ENCODE measurements at regions not wholly inside any gene's neighbourhood (a gene's known extent, or its start where the extent isn't known, plus 50 kb on each side); places are given as distances from the start of the nearest gene placed in this dataset.
"Not testable (repeated sequence)": the region's sequence is repeated elsewhere in the genome, so short reads cannot be mapped to it uniquely, and the experiment has no call there.

DNA sequence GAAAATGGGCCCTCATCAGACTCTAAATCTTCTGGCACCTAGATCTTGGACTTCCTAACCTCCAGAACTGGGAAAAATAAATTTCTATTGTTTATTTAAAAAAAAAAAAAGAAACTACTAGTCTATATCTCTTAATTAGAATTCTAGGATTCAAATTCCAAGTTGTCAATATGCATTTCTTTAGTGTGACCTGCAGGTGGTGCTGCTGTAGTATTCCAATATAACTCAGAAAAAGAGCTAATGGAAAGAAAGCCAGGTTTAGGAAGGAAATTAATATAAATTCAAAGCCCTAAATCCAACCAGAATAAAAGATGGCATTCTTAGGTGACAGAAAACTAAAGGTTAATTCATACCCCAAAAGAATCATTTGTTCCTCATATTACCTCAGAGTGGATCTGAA, 80.0 kb upstream of the NALF2 start:
- ATAC-seq (ENCODE audit: insufficient number of reproducible peaks, low FRiP score, low read depth) (no peak), DNase-seq (ENCODE audit: low spot score) (no peak)
- H3K9me3 ChIP-seq = no peaks in the 10 kb centered on the region
- TF ChIP-seq, protein P1, sequence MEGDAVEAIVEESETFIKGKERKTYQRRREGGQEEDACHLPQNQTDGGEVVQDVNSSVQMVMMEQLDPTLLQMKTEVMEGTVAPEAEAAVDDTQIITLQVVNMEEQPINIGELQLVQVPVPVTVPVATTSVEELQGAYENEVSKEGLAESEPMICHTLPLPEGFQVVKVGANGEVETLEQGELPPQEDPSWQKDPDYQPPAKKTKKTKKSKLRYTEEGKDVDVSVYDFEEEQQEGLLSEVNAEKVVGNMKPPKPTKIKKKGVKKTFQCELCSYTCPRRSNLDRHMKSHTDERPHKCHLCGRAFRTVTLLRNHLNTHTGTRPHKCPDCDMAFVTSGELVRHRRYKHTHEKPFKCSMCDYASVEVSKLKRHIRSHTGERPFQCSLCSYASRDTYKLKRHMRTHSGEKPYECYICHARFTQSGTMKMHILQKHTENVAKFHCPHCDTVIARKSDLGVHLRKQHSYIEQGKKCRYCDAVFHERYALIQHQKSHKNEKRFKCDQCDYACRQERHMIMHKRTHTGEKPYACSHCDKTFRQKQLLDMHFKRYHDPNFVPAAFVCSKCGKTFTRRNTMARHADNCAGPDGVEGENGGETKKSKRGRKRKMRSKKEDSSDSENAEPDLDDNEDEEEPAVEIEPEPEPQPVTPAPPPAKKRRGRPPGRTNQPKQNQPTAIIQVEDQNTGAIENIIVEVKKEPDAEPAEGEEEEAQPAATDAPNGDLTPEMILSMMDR (IDR thresholded peaks at IDR 0.05) = no peak
- H3K36me3 ChIP-seq = no peaks in the 10 kb centered on the region
- no peaks in the 10 kb centered on the region for H3K4me1 ChIP-seq (ENCODE audit: control insufficient read depth in 1 of 2, low read depth in 2 of 2)
- no peaks in the 10 kb centered on the region for H3K27me3 ChIP-seq (replicated peaks; ENCODE audit: insufficient read depth)
- no peak overlapping the region for H3K4me3 ChIP-seq
- H3K27ac ChIP-seq = no peak overlapping the region

DNA sequence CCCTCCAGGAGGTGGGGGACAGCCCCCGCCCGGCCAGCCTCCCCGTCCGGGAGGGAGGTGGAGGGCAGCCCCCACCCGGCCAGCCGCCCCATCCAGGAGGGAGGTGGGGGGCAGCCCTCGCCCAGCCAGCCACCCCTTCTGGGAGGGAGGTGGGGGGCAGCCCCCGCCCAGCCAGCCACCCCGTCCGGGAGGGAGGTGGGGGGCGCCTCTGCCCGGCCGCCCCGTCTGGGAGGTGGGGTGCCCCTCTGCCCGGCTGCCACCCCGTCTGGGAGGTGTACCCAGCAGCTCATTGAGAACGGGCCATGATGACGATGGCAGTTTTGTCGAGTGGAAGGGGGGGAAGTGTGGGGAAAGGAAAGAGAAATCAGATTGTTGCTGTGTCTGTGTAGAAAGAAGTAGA, 81.9 kb upstream of the NALF2 start:
- not testable (repeated sequence) for DNase-seq (ENCODE audit: low spot score); H3K36me3 ChIP-seq; H3K27me3 ChIP-seq (replicated peaks; ENCODE audit: insufficient read depth); H3K9me3 ChIP-seq; ATAC-seq (ENCODE audit: insufficient number of reproducible peaks, low FRiP score, low read depth); H3K4me1 ChIP-seq (ENCODE audit: control insufficient read depth in 1 of 2, low read depth in 2 of 2); H3K4me3 ChIP-seq; H3K27ac ChIP-seq

DNA sequence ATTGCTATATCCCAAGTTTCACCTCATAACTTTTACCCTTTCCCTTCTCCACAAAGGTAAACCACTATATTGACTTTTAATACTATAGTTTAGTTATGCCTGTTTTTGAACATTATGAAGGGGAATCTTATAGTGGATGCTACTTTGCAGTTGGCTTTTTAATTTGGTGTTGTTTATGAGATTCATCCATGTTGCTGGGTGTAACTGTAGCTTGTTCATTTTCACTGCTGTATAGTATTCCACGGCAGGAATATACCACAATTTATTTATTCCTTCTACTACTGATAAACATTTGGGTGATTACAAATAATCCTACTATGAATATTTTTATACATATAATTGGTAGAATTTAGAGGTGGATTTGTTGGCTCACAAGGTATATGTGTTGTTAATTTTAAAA, 88.4 kb upstream of the NALF2 start:
- Histone ChIP-seq H3K9me3 (no peaks in the 10 kb centered on the region), H3K4me3 (no peak overlapping the region), H3K27me3 (replicated peaks; ENCODE audit: insufficient read depth) (no peaks in the 10 kb centered on the region), H3K27ac (no peak overlapping the region), H3K4me1 (ENCODE audit: control insufficient read depth in 1 of 2, low read depth in 2 of 2) (no peaks in the 10 kb centered on the region), H3K36me3 (no peaks in the 10 kb centered on the region)
- TF ChIP-seq, protein P1 (IDR thresholded peaks at IDR 0.05) = no peak
- no peak for ATAC-seq (ENCODE audit: insufficient number of reproducible peaks, low FRiP score, low read depth)
- DNase-seq (ENCODE audit: low spot score) = no peak

DNA sequence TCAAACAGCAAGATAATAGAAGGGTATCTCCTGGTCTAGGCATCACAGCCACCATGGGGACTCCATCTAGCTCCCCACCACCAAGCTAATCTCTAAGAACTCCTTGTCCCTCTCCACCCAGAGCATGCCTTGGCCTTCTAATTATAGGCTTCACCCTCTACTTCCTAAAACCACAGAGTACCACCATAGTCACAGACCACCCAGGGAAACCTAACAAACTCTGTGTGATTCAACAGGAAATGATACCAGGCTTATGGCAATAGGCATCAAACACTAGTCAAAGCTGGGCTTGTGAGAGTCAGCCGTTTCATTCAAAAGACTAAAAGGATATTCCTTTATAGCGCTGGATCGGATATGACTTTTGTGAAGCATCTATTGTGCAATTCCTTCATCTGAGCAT, 91.5 kb upstream of the NALF2 start:
- DNase-seq (ENCODE audit: low spot score) (no peak), ATAC-seq (ENCODE audit: insufficient number of reproducible peaks, low FRiP score, low read depth) (no peak)
- no peaks in the 10 kb centered on the region for H3K4me1 ChIP-seq (ENCODE audit: control insufficient read depth in 1 of 2, low read depth in 2 of 2)
- H3K27ac ChIP-seq = no peak overlapping the region
- H3K9me3 ChIP-seq = no peaks in the 10 kb centered on the region
- TF ChIP-seq, protein P1 (IDR thresholded peaks at IDR 0.05) = no peak
- H3K27me3 ChIP-seq (replicated peaks; ENCODE audit: insufficient read depth) = no peaks in the 10 kb centered on the region
- H3K4me3 ChIP-seq = no peak overlapping the region
- H3K36me3 ChIP-seq = no peaks in the 10 kb centered on the region

DNA sequence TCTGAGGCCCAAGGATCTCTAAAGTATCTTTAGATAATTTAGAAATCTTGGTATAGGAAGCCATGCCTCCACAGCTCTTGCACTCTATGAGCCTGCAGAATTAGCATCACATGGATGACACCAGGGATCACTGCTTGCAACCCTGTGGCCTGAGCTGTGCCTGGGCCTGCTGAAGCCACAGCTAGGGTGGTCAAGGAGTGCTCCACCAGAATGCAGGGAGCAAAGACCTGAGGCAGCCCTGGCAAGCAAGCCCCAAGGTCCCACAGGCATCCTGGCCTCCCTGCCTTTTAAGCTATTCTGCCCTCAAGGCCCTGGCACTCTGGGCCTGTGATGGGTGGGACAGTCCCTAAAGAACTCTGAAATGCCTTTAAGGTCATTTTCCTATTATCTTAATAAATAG, 105.2 kb upstream of the NALF2 start:
- H3K9me3 ChIP-seq = no peaks in the 10 kb centered on the region
- H3K36me3 ChIP-seq = no peaks in the 10 kb centered on the region
- H3K4me1 ChIP-seq (ENCODE audit: control insufficient read depth in 1 of 2, low read depth in 2 of 2) = no peaks in the 10 kb centered on the region
- DNase-seq (ENCODE audit: low spot score) = no peak
- ATAC-seq (ENCODE audit: insufficient number of reproducible peaks, low FRiP score, low read depth) = no peak
- H3K27ac ChIP-seq = no peak overlapping the region
- no peaks in the 10 kb centered on the region for H3K27me3 ChIP-seq (replicated peaks; ENCODE audit: insufficient read depth)
- no peak overlapping the region for H3K4me3 ChIP-seq
- TF ChIP-seq, protein P1 (IDR thresholded peaks at IDR 0.05) = no peak

DNA sequence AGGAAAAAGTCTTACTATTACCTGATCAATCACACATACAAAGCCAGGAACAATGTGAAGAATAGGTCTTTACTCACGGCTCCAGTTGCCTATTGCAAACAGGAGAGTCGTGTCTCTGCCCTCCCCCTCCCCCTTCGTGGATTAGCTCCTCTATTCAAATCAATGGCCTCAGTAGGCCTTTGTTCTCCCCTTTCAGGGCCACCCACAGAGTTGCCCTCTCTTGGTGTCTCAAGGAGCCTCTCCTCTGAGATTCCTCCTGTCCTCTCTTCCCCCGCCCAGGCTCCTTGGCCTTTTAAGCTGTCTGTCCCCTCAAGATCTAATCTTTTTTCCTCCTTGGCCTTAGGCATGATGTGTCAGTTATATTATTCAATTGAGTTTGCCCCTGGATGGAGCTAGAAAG, 107.2 kb upstream of the NALF2 start:
- Histone ChIP-seq H3K4me3 (no peak overlapping the region), H3K4me1 (ENCODE audit: control insufficient read depth in 1 of 2, low read depth in 2 of 2) (no peaks in the 10 kb centered on the region), H3K27me3 (replicated peaks; ENCODE audit: insufficient read depth) (no peaks in the 10 kb centered on the region), H3K36me3 (no peaks in the 10 kb centered on the region), H3K9me3 (no peaks in the 10 kb centered on the region), H3K27ac (no peak overlapping the region)
- DNase-seq (ENCODE audit: low spot score) = no peak
- no peak for ATAC-seq (ENCODE audit: insufficient number of reproducible peaks, low FRiP score, low read depth)
- TF ChIP-seq, protein P1 (IDR thresholded peaks at IDR 0.05) = no peak

Measured in thoracic aorta (tissue), 2 donors.